Body of pancreas (tissue), 4 donors: ENCODE measurements at regions not wholly inside any gene's neighbourhood (a gene's known extent, or its start where the extent isn't known, plus 50 kb on each side); places are given as distances from the start of the nearest gene placed in this dataset.

Source experiments
- POLR2A ChIP-seq, 3 donors: fragments of 450-650 bp; IDR thresholded peaks; one replicate each; pipeline ENCODE4 v1.6.1; 2016; ENCODE audit warnings: antibody characterized with exemption in 3 of 3, mild to moderate bottlenecking in 2 of 3
- TF ChIP-seq, protein P1 (sequence below), 7 experiments: fragments of 450-650 bp in 4 of 7; fragments of 200-600 bp in 3 of 7; sonication (generic) in 3 of 7; IDR thresholded peaks; one replicate each; pipeline ENCODE4 v1.5.1; 2016 to 2019; ENCODE audit warnings: antibody characterized with exemption in 7 of 7

DNA sequence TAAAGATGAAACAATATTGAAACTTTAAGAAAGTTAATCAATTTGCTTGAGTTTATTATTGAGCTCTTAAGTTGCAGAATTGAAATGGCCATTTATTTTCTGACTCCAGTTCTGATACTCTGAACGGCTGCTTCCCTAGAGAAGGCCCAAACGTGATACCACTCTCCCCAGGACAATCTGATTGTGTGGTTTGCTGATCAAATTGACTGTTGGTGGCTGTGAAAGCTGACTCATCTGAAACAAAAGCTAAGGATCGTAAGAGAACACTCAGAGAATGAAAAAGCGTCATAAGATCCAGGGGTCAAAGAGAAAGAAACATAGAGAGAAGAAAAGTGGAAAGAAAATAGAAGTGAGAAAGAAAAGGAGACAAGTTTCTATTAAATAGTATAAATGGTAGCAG lies 147.2 kb downstream of the IZUMO3 start:
- TF ChIP-seq, protein P1, sequence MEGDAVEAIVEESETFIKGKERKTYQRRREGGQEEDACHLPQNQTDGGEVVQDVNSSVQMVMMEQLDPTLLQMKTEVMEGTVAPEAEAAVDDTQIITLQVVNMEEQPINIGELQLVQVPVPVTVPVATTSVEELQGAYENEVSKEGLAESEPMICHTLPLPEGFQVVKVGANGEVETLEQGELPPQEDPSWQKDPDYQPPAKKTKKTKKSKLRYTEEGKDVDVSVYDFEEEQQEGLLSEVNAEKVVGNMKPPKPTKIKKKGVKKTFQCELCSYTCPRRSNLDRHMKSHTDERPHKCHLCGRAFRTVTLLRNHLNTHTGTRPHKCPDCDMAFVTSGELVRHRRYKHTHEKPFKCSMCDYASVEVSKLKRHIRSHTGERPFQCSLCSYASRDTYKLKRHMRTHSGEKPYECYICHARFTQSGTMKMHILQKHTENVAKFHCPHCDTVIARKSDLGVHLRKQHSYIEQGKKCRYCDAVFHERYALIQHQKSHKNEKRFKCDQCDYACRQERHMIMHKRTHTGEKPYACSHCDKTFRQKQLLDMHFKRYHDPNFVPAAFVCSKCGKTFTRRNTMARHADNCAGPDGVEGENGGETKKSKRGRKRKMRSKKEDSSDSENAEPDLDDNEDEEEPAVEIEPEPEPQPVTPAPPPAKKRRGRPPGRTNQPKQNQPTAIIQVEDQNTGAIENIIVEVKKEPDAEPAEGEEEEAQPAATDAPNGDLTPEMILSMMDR (IDR thresholded peaks at IDR 0.05): no peak
- no peak for TF ChIP-seq POLR2A (IDR thresholded peaks at IDR 0.05)
